ENCODE measurements at regions not wholly inside any gene's neighbourhood (a gene's known extent, or its start where the extent isn't known, plus 50 kb on each side); places are given as distances from the start of the nearest gene placed in this dataset.
"Not testable (repeated sequence)": the region's sequence is repeated elsewhere in the genome, so short reads cannot be mapped to it uniquely, and the experiment has no call there.

DNA sequence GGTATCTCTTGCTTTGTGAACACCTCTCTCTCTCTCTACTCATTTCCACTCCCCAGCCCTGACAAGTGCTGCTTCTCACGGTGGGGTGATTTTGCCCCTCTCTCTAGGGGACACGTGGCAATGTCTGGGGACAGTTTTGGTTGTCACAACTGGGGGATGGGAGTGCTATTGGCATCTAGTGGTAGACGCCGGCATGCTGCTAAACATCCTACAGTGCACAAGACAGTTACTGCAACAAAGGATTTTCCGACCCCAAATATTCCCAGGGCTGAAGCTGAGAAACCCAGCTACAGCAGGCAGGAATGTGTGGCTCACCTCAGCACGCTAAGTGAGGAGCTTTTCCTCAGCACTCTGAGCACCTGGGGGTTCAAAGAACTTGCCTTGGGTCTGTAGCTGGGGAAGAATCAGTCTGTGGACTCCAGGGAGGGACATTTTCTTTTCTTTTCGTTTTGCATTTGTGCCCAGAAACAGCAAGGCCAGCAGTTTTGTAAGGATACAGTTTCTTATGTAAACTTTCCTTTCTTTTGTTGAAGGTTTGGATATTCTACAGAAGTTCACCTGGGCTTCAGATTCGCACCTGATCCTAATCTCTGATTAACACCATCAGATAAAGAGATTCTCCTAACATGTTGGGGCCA, 246.9 kb upstream of the ZFP64 start:
- DNase-seq (ENCODE audit: low read depth) = no peak

DNA sequence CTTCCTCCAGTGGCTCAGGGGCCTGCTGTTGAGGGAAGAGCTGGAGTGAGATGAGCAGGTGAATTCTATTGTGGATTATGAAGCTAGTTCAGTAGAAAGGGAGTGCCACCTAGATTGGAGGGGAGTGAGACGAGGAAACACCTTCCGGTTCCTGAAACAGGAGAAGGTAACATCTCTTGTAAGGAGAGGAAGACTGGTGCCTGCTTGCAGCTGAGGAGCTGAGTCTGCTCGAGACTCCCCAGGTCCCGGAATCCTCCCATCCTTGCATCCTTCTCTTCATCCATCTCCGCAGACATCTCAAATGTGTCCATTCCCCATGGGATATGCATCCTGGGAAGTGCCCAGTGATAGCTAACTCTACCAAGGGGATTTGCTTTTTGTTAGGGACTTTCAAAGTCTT, 242.9 kb upstream of the ZFP64 start:
- DNase-seq (ENCODE audit: low read depth) = no peak

DNA sequence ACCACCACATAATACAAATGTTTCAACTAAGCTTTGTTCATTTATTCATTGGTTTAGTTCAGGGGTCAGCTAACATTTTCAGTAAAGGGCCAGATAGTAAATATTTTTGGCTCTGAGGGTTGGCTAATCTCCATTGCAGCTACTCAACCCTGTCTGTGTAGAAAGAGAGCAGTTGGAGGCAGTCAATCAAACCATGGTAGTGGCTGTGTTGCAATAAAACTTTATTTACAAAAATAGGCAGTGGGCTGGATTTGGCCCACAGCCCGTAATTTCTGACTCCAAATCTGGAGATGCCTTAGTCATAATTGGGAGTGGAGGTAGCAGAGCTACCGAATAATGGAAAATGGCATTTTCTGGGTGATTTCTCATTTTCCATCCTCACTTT, 242.5 kb upstream of the ZFP64 start:
- no peak for DNase-seq (ENCODE audit: low read depth)

DNA sequence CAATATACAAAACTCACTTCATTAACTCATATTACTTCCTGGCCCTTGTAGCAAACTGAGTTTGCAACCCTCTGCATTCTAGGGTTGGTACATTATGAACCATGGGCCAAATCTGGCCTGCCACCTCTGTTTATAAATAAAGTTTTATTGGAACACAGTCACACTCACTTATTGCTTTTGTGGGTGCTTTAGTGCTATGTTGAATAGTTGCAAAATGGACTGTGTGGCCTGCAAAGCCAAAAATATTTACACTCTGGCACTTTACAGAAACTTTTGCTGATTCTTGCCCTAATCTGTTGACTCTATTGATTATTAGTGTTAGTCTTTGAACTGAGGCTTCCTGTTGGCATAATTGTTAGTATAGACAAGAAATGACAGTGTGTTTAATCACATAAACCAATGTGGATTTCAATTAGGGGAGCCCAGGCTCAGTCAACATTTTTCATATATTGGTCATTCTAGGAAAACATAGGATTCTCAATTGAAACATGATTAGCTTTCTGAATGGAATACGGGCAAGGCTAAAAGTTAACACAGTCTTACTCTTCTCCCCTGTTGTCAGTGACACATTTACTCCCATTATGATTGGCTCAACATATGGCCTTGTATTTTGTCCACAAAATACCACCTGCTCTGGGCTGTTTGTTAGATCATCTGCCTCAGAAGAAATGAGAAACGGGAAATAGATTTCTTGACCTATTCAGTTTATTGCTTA, 241.9 kb upstream of the ZFP64 start:
- no peak for DNase-seq (ENCODE audit: low read depth)

DNA sequence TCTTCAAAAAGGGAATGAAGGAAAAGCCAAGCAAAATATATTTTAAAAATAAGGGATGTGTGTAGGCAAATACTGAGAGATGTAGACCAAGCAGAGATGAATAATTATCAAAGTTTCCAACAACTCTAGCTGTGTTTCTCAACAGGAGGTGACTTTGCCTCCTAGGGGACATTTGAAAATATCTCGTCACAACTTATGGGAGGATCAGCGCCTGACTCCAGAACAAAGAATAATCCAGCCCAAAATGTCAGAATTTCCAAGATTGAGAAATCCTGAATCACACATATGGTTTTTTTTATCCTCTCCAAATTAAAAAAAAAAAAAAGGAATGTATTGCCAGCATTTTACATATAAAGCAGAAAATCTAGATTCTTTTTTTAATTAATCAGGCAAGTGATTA, 241.2 kb upstream of the ZFP64 start:
- no peak for DNase-seq (ENCODE audit: low read depth)

DNA sequence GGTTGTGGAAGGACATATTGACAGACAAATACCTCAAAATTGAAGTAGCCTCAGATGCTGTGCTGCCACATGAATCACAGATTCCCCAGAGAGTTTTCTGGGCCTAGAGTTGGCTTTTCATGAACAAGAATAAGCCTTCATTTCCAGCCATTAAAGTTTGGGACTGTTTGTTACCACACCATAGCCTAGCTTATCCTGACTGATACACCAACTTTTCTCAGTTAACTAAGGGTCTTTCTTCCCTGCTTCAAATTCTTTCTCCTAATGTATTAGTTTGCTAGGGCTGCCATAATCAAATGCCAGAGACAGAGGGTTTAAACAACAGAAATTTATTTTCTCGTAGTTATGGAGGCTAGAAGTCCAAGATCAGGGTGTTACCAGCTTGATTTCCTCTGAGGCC, 237.4 kb upstream of the ZFP64 start:
- no peak for DNase-seq (ENCODE audit: low read depth)

DNA sequence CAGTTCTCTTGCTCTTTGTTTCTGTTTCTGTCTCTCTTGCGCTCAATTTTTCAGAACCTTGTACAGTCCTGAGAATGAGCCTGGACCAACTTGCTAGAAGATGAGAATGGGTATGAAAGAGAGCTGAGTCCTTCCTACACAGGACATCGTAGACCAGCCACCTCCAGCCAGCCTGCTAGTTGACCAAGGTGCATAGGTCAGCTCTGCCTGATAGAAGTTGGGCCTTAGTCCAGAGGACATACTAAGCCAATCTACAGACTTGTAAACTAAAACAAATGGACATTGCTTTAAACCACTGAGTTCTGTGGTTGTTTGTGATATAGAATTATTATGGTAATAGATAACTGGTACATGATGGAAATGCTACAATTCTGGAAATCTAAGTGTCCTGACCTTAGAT, 236.4 kb upstream of the ZFP64 start:
- DNase-seq (ENCODE audit: low read depth) = no peak

DNA sequence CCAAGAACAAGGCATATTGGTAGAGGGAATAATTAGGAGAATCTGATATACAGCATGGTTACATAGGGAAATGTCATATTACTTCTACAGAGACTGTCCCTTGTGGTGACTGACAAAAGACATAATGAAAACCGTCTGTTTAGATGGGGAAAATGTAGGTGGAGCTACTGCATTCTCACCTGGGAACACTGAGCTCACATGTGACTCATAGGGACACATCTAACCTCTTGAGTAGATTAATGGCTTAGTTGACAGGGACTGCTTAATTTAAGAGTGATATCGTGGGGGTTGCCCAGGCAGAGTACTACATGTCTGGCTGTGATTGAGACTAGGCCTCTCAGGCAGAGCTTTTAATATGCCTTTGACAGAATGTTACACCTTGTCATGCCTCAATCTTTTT, 235.3 kb upstream of the ZFP64 start:
- DNase-seq (ENCODE audit: low read depth) = no peak

DNA sequence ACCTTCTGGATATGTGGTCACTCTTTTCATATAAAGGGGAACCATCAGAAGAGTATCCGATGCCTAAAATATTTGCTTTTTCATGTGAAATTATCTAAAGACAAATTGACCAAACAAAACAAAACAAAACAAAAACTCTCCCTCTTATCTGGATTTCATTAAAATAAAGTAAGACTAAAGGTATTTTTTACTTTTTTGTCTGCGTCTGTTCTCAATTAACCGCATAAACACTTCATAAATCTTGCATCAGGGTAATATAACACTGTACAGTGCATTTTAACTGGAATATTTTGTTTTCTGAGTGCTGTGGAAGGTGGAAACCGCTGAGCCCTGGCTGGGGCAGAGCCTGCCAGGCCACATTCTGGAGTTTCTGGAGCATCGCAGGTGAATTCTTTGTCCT, 234.1 kb upstream of the ZFP64 start:
- no peak for DNase-seq (ENCODE audit: low read depth)

DNA sequence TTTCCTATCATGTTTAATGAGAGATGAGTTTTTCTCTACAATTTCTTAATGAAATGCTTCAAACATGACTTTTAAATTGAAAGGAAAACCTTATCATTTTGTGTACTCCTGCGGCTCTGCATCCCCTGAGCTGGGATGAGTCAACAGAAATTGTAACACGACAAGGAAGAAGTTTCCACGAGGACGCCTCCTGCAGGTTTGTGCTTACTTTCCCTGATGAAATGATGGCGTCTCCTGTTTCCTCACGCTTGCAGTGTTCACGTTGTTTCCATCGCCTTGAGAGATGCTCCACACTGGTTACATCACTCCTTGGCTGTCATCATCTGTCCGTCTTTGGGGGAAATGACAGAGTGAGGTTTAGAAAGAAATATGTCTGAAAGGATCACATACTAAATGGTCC, 233.7 kb upstream of the ZFP64 start:
- DNase-seq (ENCODE audit: low read depth) = peak; percentile 18

DNA sequence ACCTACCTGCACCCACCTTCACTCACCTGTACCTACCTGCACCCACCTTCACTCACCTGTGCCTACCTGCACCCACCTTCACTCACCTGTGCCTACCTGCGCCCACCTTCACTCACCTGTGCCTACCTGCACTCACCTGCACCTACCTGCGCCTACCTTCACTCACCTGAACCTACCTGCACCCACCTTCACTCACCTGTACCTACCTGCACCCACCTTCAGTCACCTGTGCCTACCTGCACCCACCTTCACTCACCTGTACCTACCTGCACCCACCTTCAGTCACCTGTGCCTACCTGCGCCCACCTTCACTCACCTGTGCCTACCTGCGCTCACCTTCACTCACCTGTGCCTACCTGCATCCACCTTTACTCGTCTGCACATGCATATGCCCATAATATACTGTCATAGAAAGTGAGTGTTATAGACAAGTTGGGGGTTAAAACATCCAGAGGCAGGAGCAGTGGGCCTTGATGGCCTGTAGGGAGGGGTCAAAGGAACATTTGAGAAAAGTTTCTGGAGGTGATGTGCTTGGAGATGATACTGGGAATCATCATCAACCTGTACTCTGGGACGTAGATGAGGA, 232.9 kb upstream of the ZFP64 start:
- not testable (repeated sequence) for DNase-seq (ENCODE audit: low read depth)

DNA sequence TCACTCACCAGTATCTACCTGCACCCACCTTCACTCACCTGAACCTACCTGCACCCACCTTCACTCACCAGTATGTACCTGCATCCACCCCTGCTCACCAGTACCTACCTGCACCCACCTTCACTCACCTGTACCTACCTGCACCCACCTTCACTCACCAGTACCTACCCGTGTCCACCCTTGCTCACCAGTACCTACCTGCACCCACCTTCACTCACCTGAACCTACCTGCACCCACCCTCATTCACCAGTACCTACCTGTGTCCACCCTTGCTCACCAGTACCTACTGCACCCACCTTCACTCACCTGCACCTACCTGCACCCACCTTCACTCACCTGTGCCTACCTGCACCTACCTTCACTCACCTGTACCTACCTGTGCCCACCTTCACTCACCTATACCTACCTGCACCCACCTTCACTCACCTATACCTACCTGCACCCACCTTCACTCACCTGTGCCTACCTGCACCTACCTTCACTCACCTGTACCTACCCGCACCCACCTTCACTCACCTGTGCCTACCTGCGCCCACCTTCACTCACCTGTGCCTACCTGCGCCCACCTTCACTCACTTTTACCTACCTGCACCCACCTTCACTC, 232.1 kb upstream of the ZFP64 start:
- DNase-seq (ENCODE audit: low read depth) = not testable (repeated sequence)

DNA sequence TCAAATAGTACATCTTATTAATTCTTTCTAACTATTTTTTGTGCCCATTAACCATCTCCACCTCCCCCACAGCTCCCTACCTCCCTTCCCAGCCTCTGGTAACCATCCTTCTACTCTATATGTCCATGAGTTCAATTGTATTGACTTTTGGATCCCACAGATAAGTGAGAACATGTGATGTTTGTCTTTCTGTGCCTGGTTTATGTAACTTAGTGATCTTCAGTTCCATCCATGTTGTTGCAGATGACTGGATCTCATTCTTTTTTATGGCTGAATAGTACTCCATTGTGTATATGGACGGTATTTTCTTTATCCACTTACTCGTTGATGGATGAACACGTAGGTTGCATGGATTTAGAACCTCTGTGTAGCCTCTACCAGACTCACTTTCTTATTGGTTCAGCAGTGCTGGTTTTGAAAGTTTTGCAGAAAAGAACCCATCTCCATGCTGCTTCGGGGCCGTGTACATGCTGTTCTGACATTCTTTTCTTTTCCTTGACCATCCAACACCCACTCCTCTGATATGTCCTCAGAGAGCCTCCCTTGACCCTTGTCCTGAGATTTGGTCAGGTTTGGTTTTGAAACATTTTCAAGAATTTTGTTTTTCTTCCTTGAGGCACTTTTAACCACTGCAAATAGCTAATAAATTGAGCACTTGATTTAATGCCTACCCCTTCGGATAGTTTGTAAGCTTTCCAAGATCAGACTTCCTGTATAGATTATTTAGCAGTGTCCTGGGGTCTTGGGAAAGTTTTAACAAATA, 231.2 kb upstream of the ZFP64 start:
- DNase-seq (ENCODE audit: low read depth) = no peak

DNA sequence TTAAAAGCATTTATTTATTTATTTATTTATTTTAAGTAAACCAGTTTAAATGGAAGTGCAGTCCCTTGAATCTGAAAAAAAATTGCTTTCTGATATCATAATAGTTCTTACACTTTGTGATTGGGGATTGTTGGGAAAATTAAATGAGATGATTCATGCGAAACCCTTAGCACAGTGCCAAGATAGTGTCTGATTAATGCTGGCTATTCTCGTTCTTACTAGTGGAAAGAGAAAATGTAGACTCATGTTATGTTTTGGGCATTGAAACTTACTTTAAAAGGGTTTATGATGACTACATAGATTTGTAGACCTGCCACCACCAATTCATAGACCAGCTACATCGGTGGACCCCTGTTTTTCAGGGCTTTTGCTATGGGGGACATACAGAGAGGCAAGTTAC, 229.2 kb upstream of the ZFP64 start:
- no peak for DNase-seq (ENCODE audit: low read depth)

DNA sequence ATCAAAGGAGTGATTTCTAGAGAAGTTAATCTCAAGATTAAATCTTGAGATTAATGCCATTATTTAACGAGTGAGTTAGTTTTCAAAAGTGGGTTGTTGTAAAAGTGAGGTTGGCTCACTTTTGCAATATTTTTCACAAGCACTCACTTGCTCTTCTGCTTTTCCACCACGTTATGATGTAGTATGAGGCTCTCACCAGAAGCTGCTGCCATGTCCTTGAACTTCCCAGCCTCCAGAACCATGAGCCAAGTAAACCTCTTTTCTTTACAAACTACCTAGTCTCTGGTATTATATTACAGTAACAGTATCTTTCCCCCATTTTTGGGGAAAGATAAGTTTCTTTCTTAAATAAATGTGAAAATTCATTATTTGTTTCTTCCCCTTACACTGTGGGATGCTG, 227.6 kb upstream of the ZFP64 start:
- DNase-seq (ENCODE audit: low read depth) = no peak

DNA sequence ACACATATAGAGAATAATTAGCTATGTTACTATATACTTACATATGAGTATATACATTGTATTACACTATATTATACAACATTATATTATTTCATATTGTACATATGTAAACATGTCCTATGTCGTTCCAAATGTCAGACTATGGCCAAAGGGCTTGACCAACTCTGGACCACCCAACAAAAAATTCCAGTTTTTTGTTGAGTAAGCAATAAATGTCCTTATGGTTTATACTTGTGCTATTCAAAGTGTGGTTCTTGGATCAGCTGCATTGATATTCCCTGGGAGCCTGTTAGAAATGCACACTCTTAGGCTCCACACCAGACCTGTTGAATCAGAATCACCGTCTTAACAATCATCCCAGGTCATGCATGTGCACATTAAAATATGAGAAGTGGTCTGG, 225.4 kb upstream of the ZFP64 start:
- no peak for DNase-seq (ENCODE audit: low read depth)

DNA sequence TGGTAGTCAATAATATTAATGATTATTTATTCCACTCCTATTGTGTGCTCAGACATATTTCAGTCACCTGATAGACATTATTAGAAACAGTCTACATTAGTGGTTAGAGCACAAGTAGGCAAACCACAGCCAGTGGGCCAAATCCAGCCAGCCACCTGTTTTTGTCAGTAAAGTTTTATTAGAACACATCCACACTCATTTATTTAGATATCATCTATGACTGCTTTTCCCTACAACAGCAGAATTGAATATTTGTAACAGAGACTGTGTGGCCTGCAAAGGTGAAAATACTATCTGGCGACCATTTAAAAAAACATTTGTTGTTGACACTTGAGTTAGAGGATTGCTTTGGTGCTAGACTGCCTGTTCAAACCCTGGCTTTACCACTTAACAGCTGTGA, 220.0 kb upstream of the ZFP64 start:
- no peak for DNase-seq (ENCODE audit: low read depth)

DNA sequence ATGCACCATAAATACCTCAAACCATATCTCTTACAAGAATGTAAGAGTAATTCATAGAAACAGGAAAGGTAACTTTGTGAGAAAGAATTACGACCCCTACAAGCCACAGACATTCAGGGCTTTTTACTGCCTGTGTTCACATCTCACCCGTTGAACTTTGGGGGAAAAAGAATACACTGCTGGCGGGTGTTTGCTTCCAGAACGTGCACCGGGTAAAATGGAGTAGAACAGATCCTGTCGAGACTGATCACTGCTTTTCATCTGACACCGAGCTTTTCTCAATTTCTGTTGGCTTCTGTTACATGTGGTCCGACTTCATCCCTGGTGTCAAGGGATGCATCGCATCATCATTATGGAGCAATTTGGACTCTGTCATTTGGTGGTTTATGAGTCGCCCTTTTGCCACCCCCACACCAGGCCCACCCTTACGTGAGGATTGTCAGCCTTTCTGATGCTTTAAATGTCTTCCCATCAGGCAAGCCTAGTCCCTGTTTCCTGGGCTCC, 219.2 kb upstream of the ZFP64 start:
- peak; percentile 9 for DNase-seq (ENCODE audit: low read depth)

DNA sequence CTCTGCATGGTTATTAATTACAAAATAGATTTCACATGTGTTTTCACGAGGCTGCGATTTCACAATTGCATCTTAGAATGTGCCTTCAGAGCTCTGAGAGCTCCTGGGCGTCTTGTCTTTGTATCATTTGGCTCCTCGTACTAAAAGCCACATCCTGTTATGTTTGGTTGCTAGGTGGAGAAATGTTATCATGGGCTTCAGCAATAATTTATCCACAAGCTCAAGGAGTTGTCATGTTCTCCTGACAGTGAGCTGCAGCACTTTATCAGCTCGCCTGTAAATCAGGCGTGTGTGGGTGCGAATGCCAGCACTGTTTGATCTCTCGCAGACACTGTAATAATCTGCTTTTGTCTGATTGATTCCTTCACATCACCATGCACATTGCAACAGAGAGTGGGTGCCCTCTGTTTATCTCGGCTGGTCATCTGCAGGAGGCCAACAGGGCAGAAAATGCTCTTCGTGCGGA, 218.6 kb upstream of the ZFP64 start:
- peak; percentile 46 for DNase-seq (ENCODE audit: low read depth)

DNA sequence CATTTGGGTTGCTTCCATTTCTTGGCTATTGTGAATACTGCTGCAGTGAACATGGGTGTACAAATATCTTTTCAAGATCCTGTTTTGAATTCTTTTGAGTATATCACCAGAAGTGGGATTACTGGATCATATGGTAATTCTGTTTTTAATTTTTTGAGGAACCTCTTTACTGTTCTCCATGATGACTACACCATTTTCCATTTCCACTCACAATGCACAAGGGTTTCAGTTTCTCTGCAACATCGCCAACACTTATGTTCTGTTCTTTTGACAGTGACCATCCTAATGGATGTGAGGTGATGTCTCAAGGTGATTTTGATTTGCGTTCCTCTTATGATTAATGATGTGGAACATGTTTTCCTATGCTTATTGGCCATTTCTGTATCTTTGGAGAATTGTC, 214.4 kb upstream of the ZFP64 start:
- DNase-seq (ENCODE audit: low read depth) = no peak

DNA sequence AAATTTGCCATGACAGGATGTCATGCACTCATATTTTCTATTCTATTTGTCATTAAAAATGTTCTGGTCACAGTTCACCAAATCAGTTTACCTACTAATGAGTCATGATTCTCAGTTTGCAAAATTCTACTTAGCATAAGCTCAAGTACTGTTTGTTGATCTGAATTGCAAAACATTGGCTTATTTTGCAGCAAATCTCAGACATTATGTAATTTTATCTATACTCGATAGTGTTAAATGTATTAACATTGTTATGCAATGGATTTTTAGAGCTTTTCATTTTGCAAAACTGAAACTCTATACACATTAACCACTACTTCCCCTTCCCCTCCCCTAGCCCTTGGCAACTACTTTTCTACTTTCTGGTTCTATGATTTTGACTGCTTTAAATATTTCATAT, 213.8 kb upstream of the ZFP64 start:
- no peak for DNase-seq (ENCODE audit: low read depth)

DNA sequence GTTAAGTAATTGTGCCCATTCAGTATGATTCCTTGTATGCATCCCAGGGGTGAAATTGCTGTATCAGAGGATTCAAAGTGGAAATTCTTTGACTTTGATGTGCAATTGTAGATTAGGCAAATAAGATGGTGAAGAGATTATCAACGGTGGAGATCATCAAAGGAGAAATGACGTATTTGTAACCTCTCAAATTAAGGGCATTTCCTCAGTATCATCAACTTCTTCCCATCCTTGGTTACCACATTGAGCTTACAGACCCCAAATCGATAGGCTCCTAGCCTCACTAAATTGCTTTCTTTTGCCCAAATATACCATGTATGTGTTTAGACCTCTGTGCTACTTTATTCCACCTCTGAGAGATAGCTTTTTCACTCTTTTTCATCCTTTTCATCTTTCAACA, 213.1 kb upstream of the ZFP64 start:
- DNase-seq (ENCODE audit: low read depth) = no peak

All from Daoy (cell line).